GM12892 (cell line): ENCODE measurements at regions not wholly inside any gene's neighbourhood (a gene's known extent, or its start where the extent isn't known, plus 50 kb on each side); places are given as distances from the start of the nearest gene placed in this dataset.

Experiments used
- POLR2A ChIP-seq: IDR thresholded peaks from 2 replicates; pipeline ENCODE4 v1.6.1; 2011; ENCODE audit warnings: low read depth, low read length, control low read depth
- POLR2AphosphoS5 ChIP-seq: IDR thresholded peaks from 2 replicates; pipeline ENCODE4 v1.6.1; 2011; ENCODE audit warnings: low read depth, low read length, control low read depth

- TF ChIP-seq POLR2A (no peak), POLR2AphosphoS5 (no peak)
Measured at GRCh38 chr10:128432011-128432410, 305.8 kb upstream of the MKI67 start.
